GM03348 (cell line): ENCODE measurements at regions not wholly inside any gene's neighbourhood (a gene's known extent, or its start where the extent isn't known, plus 50 kb on each side); places are given as distances from the start of the nearest gene placed in this dataset.
"Not testable (repeated sequence)": the region's sequence is repeated elsewhere in the genome, so short reads cannot be mapped to it uniquely, and the experiment has no call there.

Experiments used
- DNase-seq: peaks from one replicate; pipeline ENCODE4 v3.0.0; 2012; ENCODE audit warnings: low spot score

DNA sequence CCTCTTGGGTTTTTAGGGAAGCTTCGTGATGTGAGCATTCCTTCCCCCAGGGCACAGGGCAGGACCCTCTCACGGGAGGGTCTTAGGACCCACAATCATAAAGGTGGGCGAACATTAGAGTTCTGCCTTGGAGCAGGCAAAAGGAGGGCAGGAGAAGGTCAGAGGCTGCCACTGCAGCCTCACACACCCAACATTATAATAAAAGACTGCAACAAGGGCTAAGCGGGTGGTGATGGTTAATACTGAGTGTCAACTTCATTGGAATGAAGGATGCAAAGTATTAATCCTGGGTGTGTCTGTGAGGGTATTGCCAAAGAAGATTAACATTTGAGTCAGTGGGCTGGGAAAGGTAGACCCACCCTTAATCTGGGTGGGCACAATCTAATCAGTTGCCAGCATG, 206.6 kb upstream of the C2CD4B start:
- not testable (repeated sequence) for DNase-seq

DNA sequence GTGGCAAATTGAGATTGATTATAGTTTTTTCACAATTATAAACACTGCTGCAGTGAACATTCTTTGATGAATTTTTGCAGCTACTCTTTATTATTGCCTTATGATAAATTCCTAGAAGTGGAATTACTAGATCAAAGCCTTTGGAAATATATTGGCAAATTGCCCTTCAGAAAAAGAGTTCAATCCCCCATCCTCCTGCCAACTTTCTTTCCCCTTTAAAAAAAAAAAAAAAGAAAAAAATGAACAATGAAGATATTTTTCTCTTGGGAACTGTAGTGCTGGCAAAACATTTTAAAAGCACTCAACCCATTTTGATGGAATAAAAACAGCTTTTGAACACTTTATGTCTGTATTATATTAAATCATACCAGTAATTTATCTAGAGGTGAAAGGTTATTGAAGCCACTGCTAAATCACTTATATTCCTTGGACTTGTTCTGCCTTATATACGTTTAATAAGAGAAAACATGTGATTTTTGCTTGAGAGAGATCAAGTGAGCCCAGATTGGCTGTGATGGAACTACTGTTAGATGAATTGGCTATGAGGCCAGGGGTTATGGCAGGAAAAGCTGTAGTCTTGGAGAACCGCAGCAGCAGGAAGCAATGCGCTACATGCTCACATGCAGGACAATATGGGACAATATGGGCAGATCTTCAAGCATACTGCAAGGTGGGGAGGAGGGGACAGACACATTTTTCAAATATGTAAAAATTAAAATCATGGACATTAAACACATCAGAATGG, 212.8 kb upstream of the C2CD4B start:
- no peak for DNase-seq

DNA sequence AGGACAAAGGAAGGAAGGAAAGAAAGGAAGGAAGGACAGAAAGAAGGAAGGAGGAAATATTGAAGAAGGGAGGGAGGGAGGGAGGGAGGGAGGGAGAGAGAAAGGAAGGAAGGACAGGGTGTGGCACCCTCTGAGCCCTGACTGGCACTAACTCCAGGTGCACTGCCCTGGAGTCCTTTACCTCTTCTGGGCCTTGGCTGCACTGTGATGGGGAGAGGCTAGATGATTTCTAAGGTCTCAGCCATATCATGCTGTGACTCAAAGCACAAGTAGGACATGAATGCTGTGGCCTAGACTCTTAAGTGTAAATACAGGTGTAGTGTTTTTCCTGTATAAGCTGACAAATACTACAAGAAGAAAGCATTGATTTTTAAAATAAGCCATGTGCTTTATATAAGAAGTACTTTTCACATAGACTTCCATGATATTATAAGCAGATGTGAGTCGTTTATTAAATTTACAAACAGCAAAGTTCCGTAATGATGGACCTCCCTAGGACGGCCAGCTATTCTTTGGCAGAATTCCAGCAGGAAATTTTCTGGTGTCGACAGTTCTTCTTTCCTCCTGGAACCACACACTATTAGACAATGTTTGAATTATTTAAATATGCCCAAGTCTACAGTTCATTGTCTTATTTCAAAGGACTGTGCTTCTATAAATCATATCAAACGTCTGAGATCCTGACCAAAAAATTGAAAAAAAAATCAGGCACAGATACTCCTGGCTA, 213.8 kb upstream of the C2CD4B start:
- no peak for DNase-seq

DNA sequence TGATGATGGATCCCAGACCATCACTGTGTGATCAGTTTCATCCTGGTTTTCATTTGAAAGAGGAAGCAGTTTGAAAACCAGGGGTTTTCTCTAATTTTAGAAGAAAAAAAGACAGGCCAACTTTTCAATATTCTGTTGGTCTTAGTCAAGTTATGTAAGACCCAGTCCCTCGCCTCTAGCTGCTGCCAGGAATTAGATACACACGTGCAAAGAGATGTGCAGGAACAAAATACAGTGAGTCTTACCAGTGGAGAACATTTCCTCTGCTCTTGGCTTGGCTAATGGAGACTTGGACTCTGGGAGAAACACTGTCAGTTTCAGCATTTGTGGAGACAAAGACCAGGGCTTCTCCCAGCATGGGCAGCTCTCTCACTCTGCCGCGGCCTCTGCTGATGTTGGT, 214.9 kb upstream of the C2CD4B start:
- DNase-seq, result no peak

DNA sequence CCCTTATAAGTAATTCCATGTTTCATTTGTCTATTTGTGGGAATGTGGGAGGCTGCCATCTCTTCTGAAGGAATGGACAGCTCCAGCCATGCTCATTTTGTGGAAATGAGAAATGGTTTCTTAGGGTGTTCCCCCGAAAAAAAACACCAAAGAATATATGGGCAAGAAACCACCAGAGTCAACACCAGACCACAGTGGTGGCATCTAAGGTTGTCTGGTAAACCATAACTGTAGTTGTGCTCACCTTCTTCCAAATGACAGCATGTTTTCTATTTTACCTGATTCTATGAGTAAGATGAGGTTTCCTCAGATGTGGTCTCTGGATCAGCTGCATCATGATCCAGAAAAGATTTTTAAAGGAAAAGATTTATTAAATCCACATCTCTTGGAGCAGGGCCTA, 217.0 kb upstream of the C2CD4B start:
- no peak for DNase-seq

DNA sequence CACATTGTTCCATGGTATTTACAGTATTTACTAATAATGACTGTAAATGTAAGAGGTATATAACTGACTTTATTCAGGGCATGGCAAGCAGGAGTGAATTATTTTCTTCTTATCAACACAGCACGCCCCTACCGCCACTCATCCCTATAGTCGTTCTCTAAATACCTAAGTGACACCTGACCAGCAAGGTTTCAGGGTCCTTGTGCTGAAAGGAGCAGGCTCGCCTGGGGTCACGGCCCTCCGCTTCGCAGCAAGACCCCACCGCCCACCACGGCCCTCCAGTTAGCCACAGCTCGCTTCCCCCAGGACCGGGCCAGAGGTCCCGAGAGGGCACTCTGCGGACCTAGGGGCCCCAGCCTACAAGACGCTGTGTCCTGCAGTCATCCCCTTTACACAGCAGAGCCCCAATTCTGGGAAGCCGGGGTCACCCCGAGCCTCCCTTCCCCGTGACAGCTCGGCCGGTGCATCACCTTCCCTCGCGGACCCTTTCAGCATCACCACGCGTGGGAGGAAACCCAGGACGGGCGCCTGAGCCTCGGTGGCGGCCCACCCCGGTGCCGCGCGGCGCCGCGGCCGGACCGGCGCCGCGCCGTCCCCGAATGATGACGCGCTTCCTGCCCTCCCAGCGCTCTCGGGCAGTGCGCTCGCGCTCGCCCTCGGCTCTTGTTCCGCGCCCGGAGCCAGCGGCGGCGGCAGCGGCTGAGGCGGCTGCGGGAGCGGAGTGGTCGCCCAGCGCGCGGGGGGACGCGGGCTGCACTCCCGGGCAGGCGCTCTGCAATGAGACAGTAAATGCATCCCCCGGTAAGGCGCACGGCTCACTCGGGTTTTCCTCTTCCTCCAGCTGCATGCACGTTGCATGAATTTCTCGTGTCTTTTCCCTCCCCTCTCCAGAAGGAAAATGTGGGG, 225.1 kb upstream of the C2CD4B start, which contains the start of gene TLN2:
TSS of gene TLN2 (plus strand) at position 666 of the 906 bp plus-strand sequence.
- peak; percentile 95 for DNase-seq

DNA sequence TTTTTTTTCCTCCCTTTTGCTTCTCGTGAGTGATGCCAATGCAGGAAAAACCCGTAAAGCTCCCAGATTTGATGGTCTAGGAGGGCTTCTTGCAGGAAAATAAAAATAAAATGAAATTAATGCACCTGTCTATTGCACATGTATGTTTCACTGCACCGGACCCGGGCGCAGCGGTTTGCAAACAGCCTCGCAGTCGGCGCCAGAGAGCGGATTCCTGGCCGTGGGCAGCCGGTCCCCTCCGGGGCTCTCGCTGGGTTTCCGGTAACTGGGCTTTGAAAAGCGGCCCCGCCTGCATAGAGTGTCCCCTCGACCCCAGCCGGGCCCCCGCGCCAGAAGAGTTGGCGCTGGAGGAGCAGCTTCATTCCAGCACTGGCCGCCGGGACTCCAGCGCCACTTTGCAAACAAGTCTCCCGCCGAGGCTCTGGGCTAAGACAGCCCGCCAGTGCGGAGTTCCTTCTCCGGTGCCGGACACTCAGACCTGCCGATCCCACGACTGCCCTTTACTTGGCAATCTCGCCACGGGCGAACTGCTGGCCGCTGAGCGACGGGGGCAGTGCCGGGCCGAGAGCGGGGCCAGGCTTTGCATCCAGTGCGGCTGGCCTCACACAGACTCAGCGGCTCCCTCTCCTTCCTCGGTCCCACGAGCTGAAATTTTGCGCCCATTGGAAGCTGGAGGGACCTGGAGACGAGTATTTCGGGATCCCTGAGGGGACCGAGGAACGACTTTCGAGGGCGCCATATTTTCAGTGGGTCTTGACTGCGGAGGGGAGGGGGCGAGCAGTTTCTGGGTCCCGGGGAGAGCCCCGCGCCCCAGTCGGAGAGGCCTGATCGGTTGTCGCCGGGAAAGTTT, 225.9 kb upstream of the C2CD4B start:
- peak; percentile 70 for DNase-seq

DNA sequence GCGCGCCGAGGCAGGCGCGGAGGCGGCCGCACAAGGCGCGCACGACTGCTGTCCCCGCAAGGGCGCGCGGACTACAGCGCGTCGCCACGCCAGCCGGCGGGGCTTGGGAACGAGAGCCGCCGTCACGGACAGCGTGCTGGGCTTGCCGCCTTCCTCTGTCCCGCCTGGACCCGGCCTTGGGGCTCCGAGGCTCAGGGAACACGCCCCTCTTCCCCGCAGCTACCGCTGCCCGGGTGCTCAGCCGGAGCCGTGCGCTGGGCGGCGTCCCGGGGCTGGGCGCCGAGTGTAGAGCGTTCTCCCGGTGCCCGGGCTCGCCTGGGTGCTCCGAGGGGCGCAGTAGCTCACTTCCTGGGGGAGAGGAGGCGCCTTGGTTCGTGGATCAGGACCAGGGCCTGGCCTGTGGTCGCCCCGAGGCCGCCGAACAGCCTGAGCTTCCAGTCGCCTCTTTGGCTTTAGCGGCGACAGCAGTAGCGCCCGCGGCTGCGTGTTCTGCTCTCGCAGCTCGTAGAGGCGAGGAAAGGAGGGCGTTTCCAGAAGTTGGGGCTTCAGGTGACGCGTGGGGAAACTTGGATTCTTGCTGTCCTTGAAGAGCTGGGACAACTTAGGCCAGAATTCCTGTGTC, 226.7 kb upstream of the C2CD4B start:
- peak; percentile 86 for DNase-seq

DNA sequence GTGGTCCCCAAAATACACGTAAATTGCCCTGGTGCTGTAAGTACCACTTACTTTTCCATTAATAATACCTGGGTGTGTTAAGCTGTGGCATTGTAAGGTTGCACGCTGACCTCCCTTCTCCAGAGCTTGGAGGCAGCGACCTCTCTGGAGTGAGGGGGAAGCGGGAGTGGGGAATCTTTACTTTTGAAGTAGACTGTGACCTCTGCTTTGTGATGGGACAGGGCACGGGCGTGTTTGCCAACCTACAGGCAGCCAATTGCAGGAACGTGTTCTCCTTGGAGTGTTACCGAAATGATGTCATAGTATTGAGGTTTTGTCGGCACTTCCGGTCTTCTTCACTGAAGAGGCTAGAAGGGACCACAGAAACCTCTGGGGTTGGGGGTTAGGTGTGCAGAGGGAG, 227.3 kb upstream of the C2CD4B start:
- DNase-seq, result peak; percentile 34

DNA sequence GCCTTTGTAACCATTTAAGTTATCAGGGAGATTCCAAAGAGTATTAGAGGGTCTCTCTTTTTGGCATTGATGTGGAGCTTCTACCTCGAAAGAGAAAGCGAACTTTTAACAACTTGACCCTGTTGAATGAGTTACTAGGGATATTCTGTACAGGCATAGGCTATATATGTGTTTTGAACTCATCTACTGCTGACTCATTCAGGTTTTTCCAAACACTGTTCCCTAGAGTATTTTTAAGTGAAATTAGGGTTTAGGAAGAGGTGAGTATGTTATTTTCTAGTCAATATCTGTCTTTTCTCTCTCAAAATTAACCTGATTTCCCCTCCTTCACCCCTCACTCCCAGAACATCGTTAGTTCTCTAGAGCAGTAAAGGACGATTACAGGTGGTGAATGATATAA, 228.1 kb upstream of the C2CD4B start:
- DNase-seq, result no peak

DNA sequence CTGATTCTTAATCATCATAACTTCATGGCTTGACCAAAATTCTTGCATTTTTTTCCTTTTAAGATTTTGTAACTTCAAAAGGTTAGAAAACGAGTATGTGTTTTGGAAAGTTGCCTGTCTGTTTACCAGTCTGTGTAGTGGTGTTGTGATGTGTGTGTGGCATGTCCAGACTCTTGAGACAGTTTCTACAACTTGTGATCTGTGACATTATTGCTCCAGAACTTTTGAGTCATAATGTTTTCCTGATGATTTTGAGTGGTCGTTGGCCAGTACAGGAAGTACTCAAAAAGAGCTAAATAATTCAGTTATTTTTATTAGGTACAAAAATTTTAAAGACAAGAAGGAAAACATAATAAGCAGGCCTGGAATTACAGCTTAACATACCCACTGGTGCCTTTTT, 229.0 kb upstream of the C2CD4B start:
- no peak for DNase-seq

DNA sequence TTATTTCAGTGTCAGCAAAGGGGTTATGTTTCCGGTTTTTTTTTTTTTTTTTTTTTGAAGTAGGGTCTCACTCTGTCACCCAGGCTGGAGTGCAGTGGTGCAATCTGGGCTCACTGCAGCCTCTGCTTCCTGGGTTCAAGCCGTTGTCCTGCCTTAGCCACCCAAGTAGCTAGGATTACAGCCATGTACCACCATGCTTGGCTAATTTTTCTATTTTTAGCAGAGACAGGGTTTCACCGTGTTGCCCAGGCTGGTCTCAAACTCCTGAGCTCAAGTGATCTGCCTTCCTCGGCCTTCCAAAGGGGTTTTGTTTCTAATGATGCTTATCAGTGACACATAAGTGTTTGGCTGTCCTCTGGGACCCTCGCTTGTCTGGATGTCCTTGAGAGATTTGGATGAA, 235.7 kb upstream of the C2CD4B start:
- no peak for DNase-seq

DNA sequence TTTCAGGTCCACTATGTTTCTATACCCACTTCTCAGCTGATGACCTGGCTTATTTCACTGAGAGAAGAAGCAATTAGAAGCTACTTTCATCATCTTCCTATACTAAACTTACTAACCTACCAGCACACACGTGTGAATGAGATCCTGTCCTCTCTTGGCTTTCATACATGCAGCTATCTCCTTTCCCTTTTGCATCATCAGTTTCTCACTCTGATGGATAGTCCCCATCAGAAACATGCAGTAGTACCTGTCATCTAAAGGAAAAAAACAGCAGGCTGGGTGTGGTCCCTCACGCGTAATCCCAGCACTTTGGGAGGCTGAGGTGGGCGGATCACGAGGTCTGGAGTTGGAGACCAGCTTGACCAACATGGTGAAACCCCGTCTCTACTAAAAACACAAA, 237.6 kb upstream of the C2CD4B start:
- DNase-seq, result no peak

DNA sequence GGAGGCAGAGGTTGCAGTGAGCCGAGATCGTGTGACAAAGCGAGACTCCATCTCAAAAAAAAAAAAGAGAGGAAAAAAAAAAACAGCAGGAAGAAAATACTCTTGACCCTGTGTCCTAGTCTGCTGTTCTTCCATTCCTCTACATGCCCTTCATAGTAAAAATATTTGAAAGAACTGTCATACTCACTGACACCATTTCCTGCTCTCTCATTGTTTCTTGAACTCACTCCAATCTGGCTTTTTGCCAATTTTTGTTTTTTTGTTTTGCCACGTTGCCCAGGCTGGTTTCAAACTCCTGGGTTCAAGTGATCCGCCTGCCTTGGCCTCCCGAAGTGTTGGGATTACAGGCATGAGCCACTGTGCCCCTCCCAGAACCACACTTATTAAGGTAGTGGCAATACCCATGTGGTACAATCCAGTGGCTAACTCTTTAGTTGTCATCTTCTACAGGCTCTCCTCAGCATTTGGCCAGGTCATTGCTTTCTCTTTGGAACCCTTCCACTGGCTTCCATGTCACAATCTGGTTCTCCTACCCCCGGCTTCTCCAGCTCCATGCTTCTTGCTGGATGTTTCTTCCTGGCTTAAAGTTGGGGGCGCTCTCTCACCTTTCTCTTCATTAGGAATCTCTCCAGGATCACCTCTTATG, 238.2 kb upstream of the C2CD4B start:
- DNase-seq, result peak; percentile 84

DNA sequence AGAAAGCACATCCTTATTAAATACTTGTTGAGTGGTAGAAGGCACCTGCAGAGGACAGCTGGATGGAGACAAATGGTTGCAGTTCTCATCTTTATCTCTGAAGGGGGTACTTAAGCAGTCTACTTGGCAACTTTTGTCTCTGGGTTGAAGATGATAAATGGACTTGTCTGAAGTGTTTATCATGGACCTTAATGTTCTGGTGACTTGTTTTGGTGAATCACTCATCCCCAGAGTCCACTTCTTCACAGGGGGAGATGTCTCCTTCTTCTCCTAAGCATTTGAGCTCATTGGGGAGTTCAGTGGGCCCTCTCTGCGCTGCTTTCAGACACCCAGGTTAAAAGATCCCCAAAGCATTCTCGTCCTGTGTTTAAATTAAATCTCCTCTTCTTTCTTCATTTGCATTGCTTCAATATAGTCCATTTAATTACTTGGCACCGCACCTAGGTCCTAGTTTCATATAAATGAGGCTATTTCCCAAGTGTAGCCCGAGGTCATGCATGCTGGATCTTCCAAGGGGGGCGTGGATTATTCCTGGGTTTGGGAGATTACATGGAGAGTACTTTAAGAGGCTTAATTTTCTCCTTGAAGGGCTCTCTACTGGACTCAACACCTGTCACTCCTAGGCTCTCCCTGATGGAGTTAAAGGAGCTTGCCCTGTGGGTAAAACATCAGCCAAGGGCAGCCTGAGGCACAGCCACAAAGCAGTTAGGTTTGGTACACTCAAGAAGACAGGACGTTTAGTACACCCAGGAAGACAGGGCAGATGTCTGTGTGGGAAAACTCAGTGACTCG, 239.3 kb upstream of the C2CD4B start:
- no peak for DNase-seq

DNA sequence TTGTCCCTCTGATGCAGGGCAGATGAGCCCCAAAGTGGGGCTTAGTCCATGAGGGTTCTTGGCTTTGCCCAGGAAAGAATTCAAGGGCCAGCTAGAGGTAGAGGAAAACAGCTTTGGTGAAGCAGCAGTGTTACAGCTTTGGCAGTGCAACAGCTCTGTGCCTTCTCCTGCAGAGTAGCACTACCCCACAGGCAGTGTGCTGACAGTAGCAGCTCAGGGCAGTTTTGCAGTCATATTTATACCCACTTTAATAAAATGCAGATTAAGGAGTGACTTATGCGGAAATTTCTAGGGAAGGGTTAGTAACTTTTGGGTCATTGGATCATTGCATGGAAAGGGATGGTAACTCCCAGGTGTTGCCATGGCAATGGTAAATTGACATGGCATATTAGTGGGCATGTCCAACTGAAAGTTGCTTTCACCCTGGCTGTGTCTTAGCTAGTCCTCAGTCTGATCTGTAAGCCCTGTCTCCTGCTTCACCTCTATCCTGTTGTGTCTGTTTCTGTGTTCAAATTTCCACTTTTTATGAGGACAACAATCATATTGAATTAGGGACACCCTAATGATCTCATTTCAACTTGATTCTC, 241.3 kb upstream of the C2CD4B start:
- no peak for DNase-seq

DNA sequence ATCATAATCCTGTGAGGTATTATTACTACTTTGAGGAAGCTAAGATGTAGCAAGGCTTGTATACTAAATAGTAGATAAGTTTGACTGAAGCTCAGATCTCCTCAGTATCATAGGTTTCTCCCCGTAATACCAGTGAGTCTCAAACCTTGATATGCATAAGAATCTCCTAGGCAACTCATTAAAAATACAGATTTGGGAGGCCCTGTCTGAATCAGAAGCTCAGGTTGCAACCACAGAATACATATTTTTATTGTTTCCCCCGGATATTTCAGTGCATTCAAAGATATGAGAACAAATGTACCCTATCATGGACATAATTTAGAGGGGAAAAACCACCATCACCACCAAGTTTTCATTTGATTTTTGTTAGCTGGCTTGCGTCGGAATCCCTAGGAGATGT, 242.1 kb upstream of the C2CD4B start:
- no peak for DNase-seq

DNA sequence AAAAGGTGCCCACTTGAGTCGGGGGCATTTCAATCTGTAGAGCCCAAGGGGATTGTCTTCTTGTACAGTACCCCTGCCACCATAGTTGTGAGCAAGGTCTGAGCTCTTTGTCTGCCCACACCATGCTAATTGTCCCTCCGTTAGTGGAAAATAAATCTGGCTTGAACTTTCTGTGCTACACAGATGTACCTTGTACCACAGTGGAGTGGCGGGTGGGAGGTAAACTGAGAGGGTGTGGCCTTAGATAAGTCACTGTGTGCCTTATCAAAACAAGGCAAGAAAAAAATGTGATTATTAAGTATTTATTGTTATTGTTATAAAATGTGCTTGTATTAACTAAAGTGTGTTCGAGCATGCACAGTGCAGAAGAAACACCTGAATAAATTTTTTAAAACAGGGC, 242.9 kb upstream of the C2CD4B start:
- DNase-seq, result no peak

DNA sequence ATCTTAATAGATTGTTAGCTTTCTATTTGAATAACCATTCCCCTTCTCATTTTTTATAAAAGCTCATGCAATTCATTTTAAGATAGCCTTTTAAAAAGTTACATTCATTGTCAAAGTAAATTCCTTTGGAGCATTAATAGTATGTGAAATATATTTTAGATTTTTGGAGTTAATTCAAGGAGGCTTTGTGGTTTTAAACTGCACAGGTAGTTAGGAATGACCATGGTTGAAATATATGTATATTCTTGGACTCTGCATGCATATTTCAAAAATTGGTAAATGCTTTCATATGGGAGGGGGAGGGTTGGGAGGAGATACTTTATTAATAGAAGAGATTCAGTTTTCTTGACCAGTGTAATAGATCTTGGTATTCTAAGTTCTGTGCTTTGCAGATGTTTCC, 244.4 kb upstream of the C2CD4B start:
- DNase-seq, result no peak

DNA sequence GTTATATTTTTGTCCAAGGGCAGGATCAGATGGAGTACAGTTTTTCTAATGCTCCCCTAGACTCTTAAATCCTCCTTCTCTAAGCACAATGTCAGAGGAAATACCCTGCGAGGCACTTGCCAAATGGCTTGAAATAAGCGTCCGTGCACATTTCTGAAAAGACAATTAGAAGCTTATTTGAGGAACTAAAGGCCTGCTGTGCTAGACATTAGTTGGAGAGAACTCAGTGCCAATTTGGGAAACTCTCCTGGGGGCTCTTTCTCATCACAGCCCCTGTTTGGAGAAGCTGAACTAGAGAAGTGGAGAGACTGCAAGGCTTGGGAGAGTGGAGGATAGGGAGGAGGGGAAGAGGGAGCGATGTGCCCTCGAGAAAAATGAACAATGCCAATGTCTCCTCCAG, 247.6 kb upstream of the C2CD4B start:
- no peak for DNase-seq
